MCF 10A (cell line): ENCODE measurements at regions not wholly inside any gene's neighbourhood (a gene's known extent, or its start where the extent isn't known, plus 50 kb on each side); places are given as distances from the start of the nearest gene placed in this dataset.

Source experiments
- BruUV-seq: library from RNA; stranded (reverse); fragments of 400-500 nt; replicated peaks from 2 replicates; lab custom pipeline; 2021; lab: Mats Ljungman, UMichigan
- CTCF ChIA-PET: fragments of 300-600 bp; sonication (Branson Sonifier 250); formaldehyde crosslinking; extraction: SDS; loops from one replicate; lab custom pipeline; 2021; ENCODE audit warnings: antibody characterized with exemption, inconsistent platforms; lab: Yijun Ruan, JAX
- POLR2A ChIA-PET: fragments of 300-600, 350-650 bp; sonication (Branson Sonifier 250); formaldehyde crosslinking; extraction: SDS; loops from one replicate; lab custom pipeline; 2020; ENCODE audit warnings: antibody characterized with exemption, inconsistent platforms; lab: Yijun Ruan, JAX
- DNase-seq: peaks from one replicate; pipeline ENCODE4 v3.0.0-alpha.2; 2018; ENCODE audit not compliant: unreplicated experiment
- H3K27ac Mint-ChIP-seq: one replicate; pipeline ENCODE4 v1.8.0; 2022; ENCODE audit warnings: mild to moderate bottlenecking, low read depth, mixed read lengths; ENCODE audit not compliant: unreplicated experiment
- H3K27me3 Mint-ChIP-seq: one replicate; pipeline ENCODE4 v1.8.0; 2022; ENCODE audit warnings: mixed read lengths; ENCODE audit not compliant: insufficient read depth, unreplicated experiment
- H3K36me3 Mint-ChIP-seq: one replicate; pipeline ENCODE4 v1.8.0; 2022; ENCODE audit warnings: mild to moderate bottlenecking, moderate library complexity, mixed read lengths; ENCODE audit not compliant: insufficient read depth, unreplicated experiment
- H3K4me1 Mint-ChIP-seq: one replicate; pipeline ENCODE4 v1.8.0; 2022; ENCODE audit warnings: mixed read lengths; ENCODE audit not compliant: insufficient read depth, unreplicated experiment
- H3K4me3 Mint-ChIP-seq: one replicate; pipeline ENCODE4 v1.8.0; 2022; ENCODE audit warnings: mild to moderate bottlenecking, moderate library complexity, mixed read lengths; ENCODE audit not compliant: unreplicated experiment
- H3K9me3 Mint-ChIP-seq: one replicate; pipeline ENCODE4 v1.8.0; 2022; ENCODE audit warnings: mixed read lengths; ENCODE audit not compliant: unreplicated experiment
- CTCF ChIP-seq: fragments of 200-600 bp; IDR thresholded peaks from one replicate; pipeline ENCODE4 v1.8.0; 2022; ENCODE audit warnings: antibody characterized with exemption, mild to moderate bottlenecking; ENCODE audit not compliant: unreplicated experiment
- intact Hi-C: fragments of 100-400 bp; cut with micrococcal nuclease; formaldehyde crosslinking; loops from 2 replicates; pipeline ENCODE4 v1.14.1; 2022

- CTCF ChIA-PET, result interaction anchor here (0.9 to 3.6 kb wide), 6 partner anchors 10 to 101 kb away, joined by 3 to 12 read pairs (median 8); no protein-coding TSS in a partner anchor
- no peak overlapping the region for H3K4me3 Mint-ChIP-seq
- no peak for DNase-seq
- peaks cover 46% of the 10 kb centered on the region for H3K4me1 Mint-ChIP-seq
- intact Hi-C loops, result loop anchor here (1.0 to 2.0 kb wide), 2 partner anchors 87 to 99 kb away; partner anchors contain the start of gene DUSP5
- no peaks in the 10 kb centered on the region for H3K27me3 Mint-ChIP-seq
- POLR2A ChIA-PET, result interaction anchor here (0.6 to 6.1 kb wide), 9 partner anchors 10 to 474 kb away, joined by 3 to 94 read pairs (median 7); partner anchors contain the start of genes DUSP5 and PDCD4
- no peaks in the 10 kb centered on the region for H3K9me3 Mint-ChIP-seq
- H3K36me3 Mint-ChIP-seq, result no peaks in the 10 kb centered on the region
- H3K27ac Mint-ChIP-seq, result peak overlapping the region; percentile 99
- BruUV-seq, result no TSS peak
- no peak for TF ChIP-seq CTCF
Observed at GRCh38 chr10:110397856-110398255, 93.1 kb upstream of the SMNDC1 start.

DNA sequence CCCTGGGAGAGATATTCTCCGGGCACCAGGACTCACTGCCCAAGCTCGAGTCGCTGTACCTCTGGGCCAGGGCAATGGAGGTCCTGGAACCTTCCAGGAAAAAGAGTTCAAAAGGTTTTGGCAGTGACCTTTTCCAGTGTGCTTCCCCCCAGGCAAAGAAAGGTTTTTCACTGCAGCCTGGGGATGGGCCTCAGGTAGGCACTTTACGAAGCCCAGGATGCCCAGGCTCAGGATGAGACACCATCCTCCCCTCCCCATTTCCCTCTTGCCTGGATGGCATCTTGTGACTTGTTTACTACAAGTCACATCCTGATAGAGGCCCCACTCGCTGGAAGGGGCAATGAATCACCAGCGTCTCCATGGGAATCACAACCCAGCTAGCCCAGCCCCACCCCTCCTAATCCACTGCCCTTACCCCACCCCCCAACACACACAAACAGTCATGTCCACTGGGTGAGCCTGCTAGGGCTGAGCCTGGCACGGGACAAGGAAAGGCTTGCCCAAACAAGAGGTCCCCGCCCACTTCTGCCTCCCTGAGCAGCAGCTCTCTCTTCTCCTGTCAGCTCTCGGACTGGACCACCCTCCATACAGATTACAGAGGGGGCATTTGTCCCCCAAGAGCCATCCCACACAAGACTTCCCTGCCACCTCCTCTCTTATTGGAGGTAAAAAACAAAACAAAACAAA is 93.8 kb upstream of the SMNDC1 start:
- ChIA-PET POLR2A (interaction anchor here (0.6 to 6.1 kb wide), 23 partner anchors 9 to 473 kb away, joined by 3 to 94 read pairs (median 5); partner anchors contain the start of genes DUSP5 and PDCD4), CTCF (interaction anchor here (0.6 to 3.6 kb wide), 9 partner anchors 9 to 100 kb away, joined by 3 to 12 read pairs (median 6); no protein-coding TSS in a partner anchor)
- no TSS peak for BruUV-seq
- Mint-ChIP-seq H3K27me3 (no peaks in the 10 kb centered on the region), H3K4me1 (peaks cover 43% of the 10 kb centered on the region), H3K4me3 (peak overlapping the region; percentile 61), H3K9me3 (no peaks in the 10 kb centered on the region), H3K36me3 (no peaks in the 10 kb centered on the region), H3K27ac (peak overlapping the region; percentile 99)
- peak; percentile 99 for DNase-seq
- intact Hi-C loops, result loop anchor here (1.0 to 2.0 kb wide), 4 partner anchors 12 to 99 kb away; partner anchors contain the start of gene DUSP5
- TF ChIP-seq CTCF, result no peak

- Mint-ChIP-seq H3K36me3 (no peaks in the 10 kb centered on the region), H3K9me3 (no peaks in the 10 kb centered on the region), H3K27ac (peak overlapping the region; percentile 99), H3K4me3 (peak overlapping the region; percentile 61), H3K4me1 (peaks cover 43% of the 10 kb centered on the region), H3K27me3 (no peaks in the 10 kb centered on the region)
- ChIA-PET POLR2A (interaction anchor here (0.6 to 6.1 kb wide), 24 partner anchors 8 to 429 kb away, joined by 3 to 94 read pairs (median 6); partner anchors contain the start of gene DUSP5), CTCF (interaction anchor here (0.5 to 3.6 kb wide), 13 partner anchors 8 to 147 kb away, joined by 3 to 12 read pairs (median 4); no protein-coding TSS in a partner anchor)
- DNase-seq, result peak; percentile 97
- BruUV-seq, result TSS peak; percentile 94
- TF ChIP-seq CTCF, result no peak
- intact Hi-C loops, result loop anchor here (1.0 to 2.0 kb wide), 3 partner anchors 11 to 89 kb away; no protein-coding TSS in a partner anchor
Observed at GRCh38 chr10:110399106-110399964, 94.6 kb upstream of the SMNDC1 start.
